Activated CD8-positive, alpha-beta memory T cell treated with anti-CD3 and anti-CD28 coated beads, Interleukin-2, amount 50 U/mL, for 4 hours (primary cell): ENCODE measurements at regions not wholly inside any gene's neighbourhood (a gene's known extent, or its start where the extent isn't known, plus 50 kb on each side); places are given as distances from the start of the nearest gene placed in this dataset.

ENCODE experiments used
- DNase-seq: peaks from one replicate; pipeline ENCODE4 v3.0.0-alpha.2; 2020

GRCh38 chr4:63795301-63795700 is 613.9 kb downstream of the TECRL start:
- no peak for DNase-seq

- DNase-seq = no peak
These were observed 618.9 kb downstream of the TECRL start for GRCh38 chr4:63790377-63790776.

- no peak for DNase-seq
These were observed 621.0 kb downstream of the TECRL start for GRCh38 chr4:63788271-63788670.

GRCh38 chr4:63787326-63787725 is 621.9 kb downstream of the TECRL start:
- no peak for DNase-seq

GRCh38 chr4:63786171-63786570 is 623.1 kb downstream of the TECRL start:
- no peak for DNase-seq

- DNase-seq = no peak
These were observed 624.4 kb downstream of the TECRL start for GRCh38 chr4:63784822-63785221.

- DNase-seq = no peak
These were observed 631.6 kb downstream of the TECRL start for GRCh38 chr4:63777601-63778000.

- no peak for DNase-seq
These were observed 644.9 kb downstream of the TECRL start for GRCh38 chr4:63764400-63764799.

GRCh38 chr4:63757929-63758328 is 651.3 kb downstream of the TECRL start:
- no peak for DNase-seq

- no peak for DNase-seq
These were observed 666.4 kb downstream of the TECRL start for GRCh38 chr4:63742882-63743281.

GRCh38 chr4:63729519-63729918 is 679.7 kb downstream of the TECRL start:
- no peak for DNase-seq

- DNase-seq = no peak
These were observed 680.6 kb downstream of the TECRL start for GRCh38 chr4:63728480-63729177.

GRCh38 chr4:63717384-63717783 is 691.9 kb downstream of the TECRL start:
- no peak for DNase-seq

GRCh38 chr4:63708661-63709060 is 700.6 kb downstream of the TECRL start:
- DNase-seq = no peak

GRCh38 chr4:63700569-63700968 is 708.7 kb downstream of the TECRL start:
- DNase-seq = no peak

- DNase-seq = no peak
These were observed 715.9 kb downstream of the TECRL start for GRCh38 chr4:63693321-63693720.

- DNase-seq = no peak
These were observed 730.8 kb downstream of the TECRL start for GRCh38 chr4:63678358-63678931.

- DNase-seq = no peak
These were observed 738.5 kb downstream of the TECRL start for GRCh38 chr4:63670735-63671134.

- no peak for DNase-seq
These were observed 745.4 kb downstream of the TECRL start for GRCh38 chr4:63663870-63664269.

- DNase-seq = no peak
These were observed 764.9 kb downstream of the TECRL start for GRCh38 chr4:63644396-63644795.

GRCh38 chr4:63637270-63637669 is 772.0 kb downstream of the TECRL start:
- no peak for DNase-seq

GRCh38 chr4:63632858-63633257 is 776.4 kb downstream of the TECRL start:
- no peak for DNase-seq

- DNase-seq = no peak
These were observed 789.0 kb downstream of the TECRL start for GRCh38 chr4:63620271-63620670.

- no peak for DNase-seq
These were observed 789.5 kb downstream of the TECRL start for GRCh38 chr4:63619771-63620170.
